Calu3 (cell line): ENCODE measurements at regions not wholly inside any gene's neighbourhood (a gene's known extent, or its start where the extent isn't known, plus 50 kb on each side); places are given as distances from the start of the nearest gene placed in this dataset.

ENCODE experiments used
- BruUV-seq: library from RNA; stranded (reverse); fragments of 400-500 nt; replicated peaks from 2 replicates; lab custom pipeline; 2021; lab: Mats Ljungman, UMichigan
- CTCF ChIA-PET: fragments of 300-600 bp; sonication (Branson Sonifier 250); formaldehyde crosslinking; loops from one replicate; lab custom pipeline; 2022; ENCODE audit warnings: antibody characterized with exemption; lab: Charles Lee
- DNase-seq: peaks from one replicate; pipeline ENCODE4 v3.0.0; 2022
- H3K27ac Mint-ChIP-seq: one replicate; pipeline ENCODE4 v1.8.0; 2022; ENCODE audit warnings: mixed read lengths; ENCODE audit not compliant: unreplicated experiment
- H3K27me3 Mint-ChIP-seq: one replicate; pipeline ENCODE4 v1.8.0; 2022; ENCODE audit warnings: mixed read lengths; ENCODE audit not compliant: unreplicated experiment
- H3K36me3 Mint-ChIP-seq: one replicate; pipeline ENCODE4 v1.8.0; 2022; ENCODE audit warnings: mild to moderate bottlenecking, moderate library complexity, mixed read lengths; ENCODE audit not compliant: insufficient read depth, unreplicated experiment
- H3K4me1 Mint-ChIP-seq: one replicate; pipeline ENCODE4 v1.8.0; 2022; ENCODE audit warnings: mild to moderate bottlenecking, low read depth, mixed read lengths; ENCODE audit not compliant: unreplicated experiment
- H3K4me3 Mint-ChIP-seq: one replicate; pipeline ENCODE4 v1.8.0; 2022; ENCODE audit warnings: mild to moderate bottlenecking, low read depth, moderate library complexity, mixed read lengths; ENCODE audit not compliant: unreplicated experiment
- H3K9me3 Mint-ChIP-seq: one replicate; pipeline ENCODE4 v1.8.0; 2022; ENCODE audit warnings: low read depth, mixed read lengths; ENCODE audit not compliant: unreplicated experiment
- intact Hi-C: fragments of 100-400 bp; cut with micrococcal nuclease; formaldehyde crosslinking; loops from one replicate; pipeline ENCODE4 v1.10.0; 2022; ENCODE audit not compliant: unreplicated experiment
- TF ChIP-seq, protein P1 (sequence below): fragments of 200-600 bp; IDR thresholded peaks from one replicate; pipeline ENCODE4 v1.8.0; 2022; ENCODE audit warnings: antibody characterized with exemption; ENCODE audit not compliant: unreplicated experiment

- intact Hi-C loops, result no loop called here
- Mint-ChIP-seq H3K4me3 (peak overlapping the region; percentile 21), H3K9me3 (peaks cover 7% of the 10 kb centered on the region), H3K27ac (peak overlapping the region; percentile 90), H3K4me1 (peaks cover 59% of the 10 kb centered on the region), H3K27me3 (no peaks in the 10 kb centered on the region), H3K36me3 (peaks cover 8% of the 10 kb centered on the region)
- CTCF ChIA-PET, result interaction anchor here (1.1 to 2.0 kb wide), 5 partner anchors 9 to 481 kb away, joined by 3 to 7 read pairs (median 6); no protein-coding TSS in a partner anchor
- DNase-seq, result peak; percentile 38
- TF ChIP-seq, protein P1, sequence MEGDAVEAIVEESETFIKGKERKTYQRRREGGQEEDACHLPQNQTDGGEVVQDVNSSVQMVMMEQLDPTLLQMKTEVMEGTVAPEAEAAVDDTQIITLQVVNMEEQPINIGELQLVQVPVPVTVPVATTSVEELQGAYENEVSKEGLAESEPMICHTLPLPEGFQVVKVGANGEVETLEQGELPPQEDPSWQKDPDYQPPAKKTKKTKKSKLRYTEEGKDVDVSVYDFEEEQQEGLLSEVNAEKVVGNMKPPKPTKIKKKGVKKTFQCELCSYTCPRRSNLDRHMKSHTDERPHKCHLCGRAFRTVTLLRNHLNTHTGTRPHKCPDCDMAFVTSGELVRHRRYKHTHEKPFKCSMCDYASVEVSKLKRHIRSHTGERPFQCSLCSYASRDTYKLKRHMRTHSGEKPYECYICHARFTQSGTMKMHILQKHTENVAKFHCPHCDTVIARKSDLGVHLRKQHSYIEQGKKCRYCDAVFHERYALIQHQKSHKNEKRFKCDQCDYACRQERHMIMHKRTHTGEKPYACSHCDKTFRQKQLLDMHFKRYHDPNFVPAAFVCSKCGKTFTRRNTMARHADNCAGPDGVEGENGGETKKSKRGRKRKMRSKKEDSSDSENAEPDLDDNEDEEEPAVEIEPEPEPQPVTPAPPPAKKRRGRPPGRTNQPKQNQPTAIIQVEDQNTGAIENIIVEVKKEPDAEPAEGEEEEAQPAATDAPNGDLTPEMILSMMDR, result no peak
- no TSS peak for BruUV-seq
Measured at GRCh38 chr7:16083931-16084330, 337.4 kb downstream of the CRPPA start.

DNA sequence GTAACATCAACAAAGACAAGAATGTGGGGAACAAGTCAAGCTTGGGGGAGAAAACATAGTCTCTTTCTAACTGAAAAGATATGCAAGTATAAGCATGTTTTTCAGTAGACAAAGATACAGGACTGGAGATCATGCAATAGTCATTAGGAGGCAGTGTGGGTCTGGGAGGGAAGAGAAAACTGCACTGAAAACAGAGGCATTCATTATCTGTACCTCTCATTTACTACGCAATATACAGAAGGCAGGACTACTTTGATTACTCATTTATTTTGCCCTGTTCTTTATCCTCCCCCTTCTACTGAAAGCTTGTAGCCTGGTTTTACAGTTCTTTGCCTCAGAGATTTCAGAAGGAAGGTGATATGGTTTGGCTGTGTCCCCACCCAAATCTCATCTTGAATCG is 341.2 kb downstream of the CRPPA start:
- Mint-ChIP-seq H3K4me1 (peaks cover 49% of the 10 kb centered on the region), H3K4me3 (no peak overlapping the region), H3K27me3 (no peaks in the 10 kb centered on the region), H3K36me3 (peaks cover 8% of the 10 kb centered on the region), H3K27ac (no peak overlapping the region), H3K9me3 (peaks cover 7% of the 10 kb centered on the region)
- no peak for DNase-seq
- BruUV-seq, result no TSS peak
- CTCF ChIA-PET, result interaction anchor here (0.7 to 4.9 kb wide), 2 partner anchors 18 to 311 kb away, joined by 3 to 27 read pairs; no protein-coding TSS in a partner anchor
- TF ChIP-seq, protein P1, result no peak
- intact Hi-C loops, result no loop called here

- no peak overlapping the region for H3K4me3 Mint-ChIP-seq
- H3K36me3 Mint-ChIP-seq, result peaks cover 8% of the 10 kb centered on the region
- BruUV-seq, result no TSS peak
- no peaks in the 10 kb centered on the region for H3K27me3 Mint-ChIP-seq
- H3K27ac Mint-ChIP-seq, result no peak overlapping the region
- H3K4me1 Mint-ChIP-seq, result peaks cover 45% of the 10 kb centered on the region
- TF ChIP-seq, protein P1, result no peak
- CTCF ChIA-PET, result interaction anchor here (0.7 to 4.9 kb wide), 2 partner anchors 18 to 311 kb away, joined by 3 to 27 read pairs; no protein-coding TSS in a partner anchor
- DNase-seq, result no peak
- peaks cover 7% of the 10 kb centered on the region for H3K9me3 Mint-ChIP-seq
- intact Hi-C loops, result no loop called here
Measured at GRCh38 chr7:16079723-16080122, 341.6 kb downstream of the CRPPA start.

- TF ChIP-seq, protein P1, result peak; percentile 92
- intact Hi-C loops, result loop anchor here (1.0 kb wide), 2 partner anchors 20 to 487 kb away; no protein-coding TSS in a partner anchor
- H3K27ac Mint-ChIP-seq, result peak overlapping the region; percentile 71
- H3K27me3 Mint-ChIP-seq, result no peaks in the 10 kb centered on the region
- H3K4me1 Mint-ChIP-seq, result peaks cover 31% of the 10 kb centered on the region
- H3K36me3 Mint-ChIP-seq, result no peaks in the 10 kb centered on the region
- CTCF ChIA-PET, result interaction anchor here (1.4 to 4.9 kb wide), 2 partner anchors 20 to 486 kb away, joined by 27 to 29 read pairs; no protein-coding TSS in a partner anchor
- H3K4me3 Mint-ChIP-seq, result no peak overlapping the region
- H3K9me3 Mint-ChIP-seq, result peaks cover 7% of the 10 kb centered on the region
- DNase-seq, result peak; percentile 78
- BruUV-seq, result no TSS peak
Measured at GRCh38 chr7:16078076-16078952, 343.0 kb downstream of the CRPPA start.
